CD1c-positive myeloid dendritic cell (primary cell): ENCODE measurements at regions not wholly inside any gene's neighbourhood (a gene's known extent, or its start where the extent isn't known, plus 50 kb on each side); places are given as distances from the start of the nearest gene placed in this dataset.
"Not testable (repeated sequence)": the region's sequence is repeated elsewhere in the genome, so short reads cannot be mapped to it uniquely, and the experiment has no call there.

Experiments used
- DNase-seq: peaks from one replicate; pipeline ENCODE4 v3.0.0-alpha.2; 2016; ENCODE audit errors: extremely low spot score

DNA sequence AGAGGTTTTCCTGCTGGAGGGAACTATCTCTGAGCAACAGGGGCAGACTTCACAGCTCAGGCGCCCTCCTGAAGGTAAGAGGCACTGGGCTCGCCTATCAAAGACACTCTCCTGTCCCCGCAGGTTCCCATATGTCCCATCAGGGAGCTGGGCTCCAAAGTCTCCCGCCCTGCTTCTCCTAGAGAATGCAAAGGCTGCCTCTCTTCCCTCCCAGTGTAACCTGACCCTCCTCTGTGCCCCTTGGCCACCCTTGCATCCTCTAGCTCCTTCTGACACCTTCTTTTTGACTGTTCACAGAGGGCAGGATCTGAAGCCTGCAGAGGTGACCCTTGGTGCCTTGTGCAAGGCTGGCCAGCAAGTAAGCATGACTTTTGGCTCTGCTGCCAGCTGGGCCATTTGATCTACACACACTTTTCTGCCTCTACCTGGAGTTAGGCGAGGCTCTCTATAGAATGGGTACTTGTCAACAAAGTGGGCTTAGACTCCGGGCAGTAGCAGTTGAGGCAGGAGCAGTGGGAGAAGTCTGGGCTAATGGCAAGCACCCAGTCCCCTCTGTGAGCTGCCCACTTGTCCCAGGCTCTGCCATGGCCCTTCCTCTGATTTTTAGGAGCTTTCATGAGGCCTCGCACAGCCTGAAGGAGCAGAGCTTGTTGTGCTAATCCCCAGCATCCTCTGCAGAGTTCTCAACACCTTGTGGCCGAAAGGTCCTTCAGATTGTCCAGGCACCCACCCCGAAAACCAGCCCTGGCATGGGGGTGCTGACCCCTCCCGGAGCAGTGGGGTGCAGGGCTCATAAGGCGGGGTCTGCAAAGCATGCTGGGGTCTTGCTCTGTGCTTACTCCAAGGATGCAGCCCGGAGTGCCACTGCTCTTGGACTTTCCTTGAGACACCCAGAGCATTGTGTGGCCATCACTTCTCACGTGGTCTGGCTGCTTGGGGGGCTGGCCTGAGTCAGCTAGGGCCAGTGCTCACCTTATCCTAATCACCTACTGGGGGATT is 122.9 kb downstream of the METRNL start:
- DNase-seq = no peak

DNA sequence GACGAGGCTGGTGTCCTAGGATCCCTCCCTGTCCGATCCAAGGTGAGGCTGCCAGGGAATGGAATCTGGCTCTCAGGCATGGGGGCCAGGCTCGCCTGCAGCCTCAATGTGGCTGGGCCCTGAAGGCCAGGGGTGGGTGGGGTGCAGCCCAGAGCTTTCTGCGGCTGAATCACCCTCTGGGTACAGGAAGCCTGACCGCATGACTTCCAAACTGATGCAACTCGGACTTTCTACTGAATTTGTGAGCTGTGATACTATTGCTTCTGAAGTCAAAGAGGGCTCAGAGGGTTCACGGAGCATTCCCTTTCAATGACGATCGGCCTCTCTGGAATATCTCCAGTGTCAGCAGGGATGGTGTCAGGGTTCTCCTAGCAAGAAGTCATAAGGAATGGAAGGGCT is 123.7 kb downstream of the METRNL start:
- DNase-seq = peak; percentile 91

DNA sequence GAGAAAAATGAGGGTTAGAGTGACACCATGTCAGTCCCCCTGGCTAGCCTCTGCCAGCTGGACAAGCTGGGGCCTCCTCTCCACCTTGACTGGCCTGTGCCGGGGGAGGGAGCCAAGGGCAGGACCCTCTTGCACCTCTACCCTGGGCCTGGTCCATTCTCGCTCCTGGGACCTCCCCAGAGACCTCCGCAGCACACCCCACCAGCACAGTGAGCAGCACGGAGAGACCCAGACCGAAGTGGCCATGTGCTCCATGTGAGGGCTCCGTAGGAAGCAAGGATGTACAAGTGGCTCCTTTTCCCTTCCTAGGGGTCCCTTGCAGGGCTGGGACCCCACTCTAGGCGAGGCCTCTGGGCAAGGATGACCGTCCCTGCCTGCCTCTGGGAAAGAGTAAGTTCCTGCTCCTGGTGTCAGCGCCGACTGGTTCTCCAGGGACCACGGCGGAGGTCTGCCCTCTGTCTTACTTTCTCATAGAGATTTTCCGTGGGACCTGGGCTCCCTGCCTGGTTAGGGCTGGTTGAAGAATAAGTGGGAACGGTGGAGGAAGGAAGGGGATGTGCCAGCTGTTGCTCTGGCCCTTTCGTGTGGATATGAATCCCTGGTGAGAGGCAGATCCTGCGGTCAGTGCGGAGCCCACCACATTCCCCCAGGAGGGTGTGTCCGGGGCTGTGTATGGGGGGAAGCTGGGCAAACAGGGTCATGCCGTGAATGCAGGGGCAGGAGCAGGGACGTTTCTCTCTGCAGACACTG is 124.2 kb downstream of the METRNL start:
- no peak for DNase-seq

DNA sequence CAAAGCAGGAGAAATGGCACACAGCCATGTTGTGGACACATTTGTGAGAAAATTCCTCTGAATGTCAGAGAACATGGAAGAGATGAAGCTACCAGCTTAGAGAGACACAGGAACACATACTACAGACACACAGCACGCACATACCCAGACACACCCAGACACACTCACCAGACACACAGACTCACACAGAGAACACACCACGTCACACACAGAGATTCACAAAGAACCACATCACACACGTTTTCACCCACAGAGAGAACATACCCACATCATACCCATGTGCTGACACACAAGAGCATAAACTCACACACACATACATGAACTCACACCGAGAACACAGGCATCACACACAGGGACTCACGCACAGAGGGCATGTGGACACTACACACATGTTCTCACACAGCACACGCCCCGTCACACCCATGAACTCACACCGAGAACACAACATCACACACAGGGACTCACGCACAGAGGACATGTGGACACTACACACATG is 124.9 kb downstream of the METRNL start:
- no peak for DNase-seq

DNA sequence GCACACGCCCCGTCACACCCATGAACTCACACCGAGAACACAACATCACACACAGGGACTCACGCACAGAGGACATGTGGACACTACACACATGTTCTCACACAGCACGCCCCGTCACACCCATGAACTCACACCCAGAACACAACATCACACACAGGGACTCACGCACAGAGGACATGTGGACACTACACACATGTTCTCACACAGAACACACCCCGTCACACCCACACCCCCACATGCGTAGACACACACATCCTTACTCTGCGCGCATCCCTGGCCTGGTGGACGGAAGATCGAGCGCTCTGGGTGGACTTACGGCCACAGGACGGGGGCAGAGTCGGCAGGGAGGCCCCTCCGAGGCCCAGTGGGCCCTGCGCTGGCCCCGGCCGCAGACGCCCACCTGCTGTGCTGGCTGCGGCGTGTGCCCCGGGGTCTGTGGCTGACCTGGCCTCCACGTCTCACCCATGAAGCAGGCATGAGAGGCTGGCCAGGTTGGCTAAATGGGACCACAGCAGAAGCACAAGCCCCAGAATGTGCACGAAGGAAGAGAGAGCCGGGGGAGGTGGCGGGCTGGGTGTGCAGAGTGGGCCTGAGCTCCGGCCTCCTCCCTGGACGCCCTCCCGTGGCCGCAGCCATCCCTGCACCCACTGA is 125.5 kb downstream of the METRNL start:
- not testable (repeated sequence) for DNase-seq

DNA sequence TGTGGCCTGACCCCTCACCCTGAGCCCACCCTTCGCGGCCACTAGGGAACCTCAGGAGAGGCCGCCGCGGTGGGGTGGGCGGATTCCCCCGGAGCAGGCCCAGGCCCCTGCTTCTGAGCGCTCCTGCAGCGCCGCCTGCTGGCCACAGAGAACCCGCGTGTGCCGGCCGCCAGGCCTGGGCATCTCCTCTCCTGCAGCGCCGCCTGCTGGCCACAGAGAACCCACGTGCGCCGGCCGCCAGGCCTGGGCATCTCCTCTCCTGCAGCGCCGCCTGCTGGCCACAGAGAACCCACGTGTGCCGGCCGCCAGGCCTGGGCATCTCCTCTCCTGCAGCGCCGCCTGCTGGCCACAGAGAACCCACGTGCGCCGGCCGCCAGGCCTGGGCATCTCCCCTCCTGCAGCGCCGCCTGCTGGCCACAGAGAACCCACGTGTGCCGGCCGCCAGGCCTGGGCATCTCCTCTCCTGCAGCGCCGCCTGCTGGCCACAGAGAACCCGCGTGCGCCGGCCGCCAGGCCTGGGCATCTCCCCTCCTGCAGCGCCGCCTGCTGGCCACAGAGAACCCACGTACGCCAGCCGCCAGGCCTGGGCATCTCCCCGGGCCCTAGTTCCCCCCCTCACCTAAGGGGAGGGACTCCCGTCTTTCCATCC is 126.1 kb downstream of the METRNL start:
- peak; percentile 72 for DNase-seq

DNA sequence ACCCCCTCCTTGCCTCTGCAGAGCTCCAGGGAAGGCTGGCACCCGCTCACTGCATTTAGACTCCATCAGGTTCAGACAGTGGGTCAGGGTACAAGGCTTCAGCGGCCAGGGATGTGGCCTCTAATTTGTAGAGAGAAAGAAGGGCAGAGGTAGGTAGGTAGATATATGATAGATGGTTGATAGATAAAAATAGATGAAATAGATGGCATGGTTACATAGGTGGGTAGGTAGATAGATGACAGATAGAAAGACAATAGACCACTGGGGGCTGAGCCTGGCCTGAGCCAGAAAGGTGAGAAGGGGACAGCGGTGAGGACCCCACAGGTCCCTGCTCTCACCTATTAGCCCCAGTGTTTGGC is 126.6 kb downstream of the METRNL start:
- not testable (repeated sequence) for DNase-seq

DNA sequence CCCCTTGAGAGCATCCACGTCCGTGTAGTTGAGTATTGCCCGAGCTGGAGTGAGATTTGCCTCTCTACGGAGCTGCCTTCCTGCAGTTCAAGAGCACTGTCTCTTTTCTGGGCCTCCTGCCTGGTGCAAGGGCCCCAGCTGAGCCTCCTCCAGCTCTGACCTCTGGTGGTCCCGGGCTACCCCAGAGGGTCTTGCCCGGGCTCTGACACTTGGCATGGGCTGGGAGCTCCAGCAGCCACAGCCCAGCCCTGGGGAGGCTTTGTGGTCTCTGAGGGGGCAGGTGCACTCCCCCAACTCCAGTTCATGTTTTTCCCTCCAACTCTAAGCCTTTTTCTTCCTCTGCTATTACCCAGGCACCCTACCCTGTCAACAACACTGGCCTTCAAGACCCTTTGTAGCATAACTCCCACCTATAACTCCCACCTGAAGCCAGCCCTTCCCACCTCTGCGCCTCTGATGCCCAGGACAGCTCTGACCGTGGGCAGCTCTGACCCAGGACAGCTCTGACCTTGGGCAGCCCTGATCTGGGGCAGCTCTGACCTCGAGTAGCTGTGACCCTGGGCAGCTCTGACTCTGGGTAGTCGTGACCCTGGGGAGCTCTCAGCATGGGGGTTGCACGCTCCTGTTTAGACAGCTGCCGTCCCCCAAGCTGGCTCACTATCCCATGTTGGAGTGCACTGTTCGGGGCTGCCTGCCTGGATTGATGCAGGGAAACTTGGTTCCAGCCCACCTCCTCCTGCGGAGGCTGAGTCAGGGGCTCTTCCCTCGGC is 127.6 kb downstream of the METRNL start:
- DNase-seq = not testable (repeated sequence)

DNA sequence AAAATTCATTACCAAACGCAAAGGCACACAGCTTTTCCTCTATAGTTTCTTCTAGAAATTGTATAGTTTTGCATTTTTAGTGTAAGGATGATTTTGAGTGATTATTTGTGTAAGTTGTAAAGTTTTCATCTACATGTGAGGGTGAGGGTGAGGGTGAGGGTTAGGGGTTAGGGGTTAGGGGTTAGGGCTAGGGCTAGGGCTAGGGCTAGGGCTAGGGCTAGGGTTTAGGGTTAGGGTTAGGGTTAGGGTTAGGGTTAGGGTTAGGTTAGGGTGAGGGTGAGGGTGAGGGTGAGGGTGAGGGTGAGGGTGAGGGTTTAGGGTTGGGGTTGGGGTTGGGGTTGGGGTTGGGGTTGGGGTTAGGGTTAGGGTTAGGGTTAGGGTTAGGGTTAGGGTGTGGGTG is 167.6 kb downstream of the METRNL start:
- peak; percentile 38 for DNase-seq
